ENCODE measurements at regions not wholly inside any gene's neighbourhood (a gene's known extent, or its start where the extent isn't known, plus 50 kb on each side); places are given as distances from the start of the nearest gene placed in this dataset.

DNA sequence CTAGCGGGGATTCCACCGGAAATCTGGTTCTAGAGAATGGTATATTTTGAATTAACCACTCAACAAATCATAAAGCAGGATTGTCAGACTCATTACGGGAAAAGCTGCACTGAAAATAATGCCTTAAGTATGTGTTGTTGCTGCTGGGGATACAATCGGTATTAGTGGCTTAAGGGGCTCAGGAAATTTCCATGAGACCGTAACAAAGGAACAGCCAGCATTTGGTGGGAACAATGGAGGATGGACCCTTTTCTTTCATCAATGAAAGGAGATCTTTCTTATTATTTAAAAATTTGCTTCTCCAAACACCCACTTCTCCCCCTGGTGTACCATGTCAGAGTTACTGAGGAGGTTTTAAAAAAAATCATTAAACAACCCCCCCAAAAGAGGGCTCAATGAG, 342.6 kb upstream of the ZFHX3 start:
- DNase-seq: no peak

DNA sequence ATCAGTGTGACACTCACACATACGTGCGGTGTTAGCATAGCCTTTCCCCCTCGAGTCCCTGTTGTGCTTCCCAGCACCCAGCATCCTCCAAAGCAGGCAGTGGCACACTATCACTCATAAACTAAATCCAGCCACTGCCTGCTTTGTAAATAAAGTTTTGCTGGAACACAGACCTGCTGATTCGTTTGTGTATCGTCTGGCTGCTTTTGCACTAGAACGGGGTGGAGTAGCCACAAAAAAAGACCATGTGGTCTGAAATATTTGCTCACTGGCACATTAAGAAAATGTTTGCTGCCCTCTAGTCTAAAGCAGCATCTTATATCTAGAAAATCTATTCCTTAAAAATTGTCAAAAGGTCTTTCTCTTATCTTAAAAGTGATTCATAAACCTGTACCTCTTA, 341.2 kb upstream of the ZFHX3 start:
- no peak for DNase-seq
- TF ChIP-seq, protein P1, sequence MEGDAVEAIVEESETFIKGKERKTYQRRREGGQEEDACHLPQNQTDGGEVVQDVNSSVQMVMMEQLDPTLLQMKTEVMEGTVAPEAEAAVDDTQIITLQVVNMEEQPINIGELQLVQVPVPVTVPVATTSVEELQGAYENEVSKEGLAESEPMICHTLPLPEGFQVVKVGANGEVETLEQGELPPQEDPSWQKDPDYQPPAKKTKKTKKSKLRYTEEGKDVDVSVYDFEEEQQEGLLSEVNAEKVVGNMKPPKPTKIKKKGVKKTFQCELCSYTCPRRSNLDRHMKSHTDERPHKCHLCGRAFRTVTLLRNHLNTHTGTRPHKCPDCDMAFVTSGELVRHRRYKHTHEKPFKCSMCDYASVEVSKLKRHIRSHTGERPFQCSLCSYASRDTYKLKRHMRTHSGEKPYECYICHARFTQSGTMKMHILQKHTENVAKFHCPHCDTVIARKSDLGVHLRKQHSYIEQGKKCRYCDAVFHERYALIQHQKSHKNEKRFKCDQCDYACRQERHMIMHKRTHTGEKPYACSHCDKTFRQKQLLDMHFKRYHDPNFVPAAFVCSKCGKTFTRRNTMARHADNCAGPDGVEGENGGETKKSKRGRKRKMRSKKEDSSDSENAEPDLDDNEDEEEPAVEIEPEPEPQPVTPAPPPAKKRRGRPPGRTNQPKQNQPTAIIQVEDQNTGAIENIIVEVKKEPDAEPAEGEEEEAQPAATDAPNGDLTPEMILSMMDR (IDR thresholded peaks at IDR 0.05): no peak
- no peak for TF ChIP-seq POLR2A (IDR thresholded peaks at IDR 0.05)
- Histone ChIP-seq H3K27me3 (no peaks in the 10 kb centered on the region), H3K4me1 (no peaks in the 10 kb centered on the region), H3K36me3 (no peaks in the 10 kb centered on the region), H3K27ac (no peak overlapping the region), H3K4me3 (no peak overlapping the region), H3K9me3 (no peaks in the 10 kb centered on the region)
- WGBS (ENCODE audit: insufficient coverage, low coverage, low lambda C conversion rate, missing lambda C conversion rate): 51% methylated on average over 6 of the region's 6 CpGs
- intact Hi-C loops (cut with DNase I): no loop called here
- ATAC-seq: no peak

More for the DNA sequence above, 342.6 kb upstream of the ZFHX3 start:
- TF ChIP-seq POLR2A (IDR thresholded peaks at IDR 0.05): no peak
- TF ChIP-seq, protein P1 (IDR thresholded peaks at IDR 0.05): no peak
- no peaks in the 10 kb centered on the region for H3K27me3 ChIP-seq
- WGBS (ENCODE audit: insufficient coverage, low coverage, low lambda C conversion rate, missing lambda C conversion rate): 89% methylated on average over 4 of the region's 5 CpGs
- no peak overlapping the region for H3K4me3 ChIP-seq
- intact Hi-C loops (cut with DNase I): no loop called here
- no peak overlapping the region for H3K27ac ChIP-seq
- no peak for ATAC-seq
- H3K4me1 ChIP-seq: no peaks in the 10 kb centered on the region
- no peaks in the 10 kb centered on the region for H3K9me3 ChIP-seq
- no peaks in the 10 kb centered on the region for H3K36me3 ChIP-seq

- ATAC-seq (no peak), DNase-seq (no peak)
- H3K9me3 ChIP-seq: no peaks in the 10 kb centered on the region
- no peak overlapping the region for H3K27ac ChIP-seq
- WGBS (ENCODE audit: insufficient coverage, low coverage, low lambda C conversion rate, missing lambda C conversion rate): 90% methylated on average over 3 of the region's 3 CpGs
- TF ChIP-seq, protein P1 (IDR thresholded peaks at IDR 0.05): no peak
- TF ChIP-seq POLR2A (IDR thresholded peaks at IDR 0.05): no peak
- intact Hi-C loops (cut with DNase I): no loop called here
- H3K27me3 ChIP-seq: no peaks in the 10 kb centered on the region
- H3K4me3 ChIP-seq: no peak overlapping the region
- no peaks in the 10 kb centered on the region for H3K36me3 ChIP-seq
- no peaks in the 10 kb centered on the region for H3K4me1 ChIP-seq
These were observed 340.1 kb upstream of the ZFHX3 start for GRCh38 chr16:73387979-73388378.

GRCh38 chr16:73385696-73386095, 337.8 kb upstream of the ZFHX3 start:
- intact Hi-C loops (cut with DNase I): no loop called here
- DNase-seq (no peak), ATAC-seq (no peak)
- H3K36me3 ChIP-seq: no peaks in the 10 kb centered on the region
- H3K4me3 ChIP-seq: no peak overlapping the region
- 49% methylated on average over 5 of the region's 5 CpGs for WGBS (ENCODE audit: insufficient coverage, low coverage, low lambda C conversion rate, missing lambda C conversion rate)
- TF ChIP-seq, protein P1 (IDR thresholded peaks at IDR 0.05): no peak
- TF ChIP-seq POLR2A (IDR thresholded peaks at IDR 0.05): no peak
- no peak overlapping the region for H3K27ac ChIP-seq
- H3K27me3 ChIP-seq: no peaks in the 10 kb centered on the region
- no peaks in the 10 kb centered on the region for H3K9me3 ChIP-seq
- H3K4me1 ChIP-seq: no peaks in the 10 kb centered on the region

DNA sequence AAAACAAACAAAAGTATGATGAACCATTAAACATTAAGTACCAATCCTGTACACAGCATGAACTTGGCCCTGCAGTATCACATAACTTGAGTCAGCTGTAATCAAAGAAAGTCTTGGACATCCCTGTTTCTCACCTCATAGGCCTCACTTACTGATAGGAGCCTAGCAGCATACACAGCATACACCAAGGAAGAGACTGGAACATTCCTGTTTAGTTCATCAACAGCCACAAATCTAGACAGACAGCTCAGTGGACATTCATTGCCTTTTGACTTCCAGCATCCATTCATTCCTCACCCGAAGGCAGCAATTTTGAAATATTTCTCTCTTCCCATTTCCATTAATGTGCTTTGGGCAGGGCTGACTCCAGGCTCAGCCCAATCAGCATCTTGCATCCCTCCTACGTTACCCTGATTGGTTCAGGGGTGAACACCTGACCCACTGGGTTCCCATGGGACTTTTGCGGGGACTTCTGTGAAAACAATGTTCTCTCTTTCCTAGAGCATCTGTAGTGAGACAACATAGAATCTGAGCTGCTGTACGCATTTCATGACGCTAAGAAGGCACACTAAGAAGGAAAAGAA, 336.7 kb upstream of the ZFHX3 start:
- Histone ChIP-seq H3K27me3 (no peaks in the 10 kb centered on the region), H3K9me3 (no peaks in the 10 kb centered on the region), H3K4me1 (no peaks in the 10 kb centered on the region), H3K4me3 (no peak overlapping the region), H3K36me3 (no peaks in the 10 kb centered on the region), H3K27ac (no peak overlapping the region)
- DNase-seq (no peak), ATAC-seq (no peak)
- TF ChIP-seq, protein P1 (IDR thresholded peaks at IDR 0.05): no peak
- TF ChIP-seq POLR2A (IDR thresholded peaks at IDR 0.05): no peak
- 65% methylated on average over 5 of the region's 5 CpGs for WGBS (ENCODE audit: insufficient coverage, low coverage, low lambda C conversion rate, missing lambda C conversion rate)
- intact Hi-C loops (cut with DNase I): no loop called here

All from right lobe of liver (tissue), 6 donors.